ENCODE measurements at regions not wholly inside any gene's neighbourhood (a gene's known extent, or its start where the extent isn't known, plus 50 kb on each side); places are given as distances from the start of the nearest gene placed in this dataset.
A peak's percentile ranks its signal among the peaks of the same experiment; 100 is the strongest.

DNA sequence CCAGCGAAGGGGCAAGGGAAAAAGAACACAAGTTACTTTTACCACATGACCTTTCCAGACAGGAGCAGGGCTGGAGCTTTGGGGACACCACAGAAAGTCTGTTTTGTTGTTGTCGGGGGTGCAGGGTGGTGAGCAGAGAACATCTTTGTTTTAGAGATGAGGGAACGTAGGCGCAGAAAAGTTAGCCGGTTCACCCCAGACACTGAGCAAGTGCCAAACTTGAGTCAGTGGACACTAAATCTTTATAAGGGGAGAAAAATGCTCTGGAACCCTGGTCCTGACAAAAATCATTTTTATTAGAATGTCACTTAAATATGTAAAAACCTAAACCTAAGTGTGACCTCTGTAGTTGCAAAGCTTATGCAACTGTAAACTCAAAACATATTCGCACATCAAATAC is 126.4 kb upstream of the GAS1 start:
- Histone ChIP-seq H3K4me1 (ENCODE audit: insufficient read depth, poor library complexity, severe bottlenecking) (peaks cover 2% of the 10 kb centered on the region), H3K9me3 (ENCODE audit: severe bottlenecking) (no peaks in the 10 kb centered on the region), H3K27ac (ENCODE audit: poor library complexity, severe bottlenecking) (no peak overlapping the region), H3K36me3 (ENCODE audit: low read depth) (no peaks in the 10 kb centered on the region), H3K27me3 (ENCODE audit: insufficient read depth, poor library complexity, severe bottlenecking) (no peaks in the 10 kb centered on the region), H3K4me3 (ENCODE audit: severe bottlenecking) (no peak overlapping the region)
- ATAC-seq (ENCODE audit: low read depth) (no peak), DNase-seq (ENCODE audit: low spot score) (no peak)
- TF ChIP-seq CTCF (IDR thresholded peaks at IDR 0.05; ENCODE audit: poor library complexity, severe bottlenecking): no peak

- ATAC-seq (ENCODE audit: low read depth) (no peak), DNase-seq (ENCODE audit: low spot score) (no peak)
- Histone ChIP-seq H3K36me3 (ENCODE audit: low read depth) (no peaks in the 10 kb centered on the region), H3K4me3 (ENCODE audit: severe bottlenecking) (no peak overlapping the region), H3K9me3 (ENCODE audit: severe bottlenecking) (no peaks in the 10 kb centered on the region), H3K27ac (ENCODE audit: poor library complexity, severe bottlenecking) (no peak overlapping the region), H3K27me3 (ENCODE audit: insufficient read depth, poor library complexity, severe bottlenecking) (no peaks in the 10 kb centered on the region), H3K4me1 (ENCODE audit: insufficient read depth, poor library complexity, severe bottlenecking) (peaks cover 2% of the 10 kb centered on the region)
- TF ChIP-seq CTCF (IDR thresholded peaks at IDR 0.05; ENCODE audit: poor library complexity, severe bottlenecking): no peak
Measured at GRCh38 chr9:87075537-87075936, 128.2 kb upstream of the GAS1 start.

GRCh38 chr9:87076825-87077224 is 129.5 kb upstream of the GAS1 start:
- no peak for TF ChIP-seq CTCF (IDR thresholded peaks at IDR 0.05; ENCODE audit: poor library complexity, severe bottlenecking)
- no peak overlapping the region for H3K27ac ChIP-seq (ENCODE audit: poor library complexity, severe bottlenecking)
- DNase-seq (ENCODE audit: low spot score) (no peak), ATAC-seq (ENCODE audit: low read depth) (peak; percentile 48; the same call in 1 of the 3 replicates)
- no peaks in the 10 kb centered on the region for H3K36me3 ChIP-seq (ENCODE audit: low read depth)
- H3K27me3 ChIP-seq (ENCODE audit: insufficient read depth, poor library complexity, severe bottlenecking): no peaks in the 10 kb centered on the region
- no peaks in the 10 kb centered on the region for H3K9me3 ChIP-seq (ENCODE audit: severe bottlenecking)
- H3K4me3 ChIP-seq (ENCODE audit: severe bottlenecking): no peak overlapping the region
- H3K4me1 ChIP-seq (ENCODE audit: insufficient read depth, poor library complexity, severe bottlenecking): no peaks in the 10 kb centered on the region

DNA sequence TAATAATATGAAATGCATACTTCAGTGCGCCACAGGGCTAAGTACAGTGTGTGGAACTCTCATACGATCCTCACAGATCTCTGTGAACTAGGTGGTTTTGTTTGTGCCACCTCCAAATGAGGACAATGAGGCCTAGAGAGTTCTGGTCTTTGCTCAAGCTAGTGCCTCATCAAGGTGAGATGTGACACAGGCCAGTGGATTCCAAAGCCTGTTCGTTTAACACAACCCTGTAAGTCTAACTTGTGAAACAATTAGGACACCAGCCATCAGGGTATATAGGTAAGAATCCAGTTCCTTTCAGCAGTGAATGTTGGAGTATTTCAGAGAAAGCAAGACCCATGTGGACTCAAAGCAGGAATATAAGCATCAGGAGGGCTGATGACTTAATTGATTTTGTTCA is 130.7 kb upstream of the GAS1 start:
- no peak for DNase-seq (ENCODE audit: low spot score)
- ATAC-seq (ENCODE audit: low read depth): no peak
- H3K27me3 ChIP-seq (ENCODE audit: insufficient read depth, poor library complexity, severe bottlenecking): no peaks in the 10 kb centered on the region
- H3K4me1 ChIP-seq (ENCODE audit: insufficient read depth, poor library complexity, severe bottlenecking): no peaks in the 10 kb centered on the region
- H3K27ac ChIP-seq (ENCODE audit: poor library complexity, severe bottlenecking): no peak overlapping the region
- no peaks in the 10 kb centered on the region for H3K9me3 ChIP-seq (ENCODE audit: severe bottlenecking)
- TF ChIP-seq CTCF (IDR thresholded peaks at IDR 0.05; ENCODE audit: poor library complexity, severe bottlenecking): no peak
- no peaks in the 10 kb centered on the region for H3K36me3 ChIP-seq (ENCODE audit: low read depth)
- H3K4me3 ChIP-seq (ENCODE audit: severe bottlenecking): no peak overlapping the region

- no peak for ATAC-seq (ENCODE audit: low read depth)
- no peaks in the 10 kb centered on the region for H3K4me1 ChIP-seq (ENCODE audit: insufficient read depth, poor library complexity, severe bottlenecking)
- no peaks in the 10 kb centered on the region for H3K27me3 ChIP-seq (ENCODE audit: insufficient read depth, poor library complexity, severe bottlenecking)
- H3K4me3 ChIP-seq (ENCODE audit: severe bottlenecking): no peak overlapping the region
- H3K9me3 ChIP-seq (ENCODE audit: severe bottlenecking): no peaks in the 10 kb centered on the region
- H3K36me3 ChIP-seq (ENCODE audit: low read depth): no peaks in the 10 kb centered on the region
- TF ChIP-seq CTCF (IDR thresholded peaks at IDR 0.05; ENCODE audit: poor library complexity, severe bottlenecking): peak; percentile 30
- no peak overlapping the region for H3K27ac ChIP-seq (ENCODE audit: poor library complexity, severe bottlenecking)
- no peak for DNase-seq (ENCODE audit: low spot score)
Measured at GRCh38 chr9:87080512-87081264, 133.4 kb upstream of the GAS1 start.

Measured in RWPE2 (cell line).